ENCODE measurements at regions not wholly inside any gene's neighbourhood (a gene's known extent, or its start where the extent isn't known, plus 50 kb on each side); places are given as distances from the start of the nearest gene placed in this dataset.
"Not testable (repeated sequence)": the region's sequence is repeated elsewhere in the genome, so short reads cannot be mapped to it uniquely, and the experiment has no call there.

DNA sequence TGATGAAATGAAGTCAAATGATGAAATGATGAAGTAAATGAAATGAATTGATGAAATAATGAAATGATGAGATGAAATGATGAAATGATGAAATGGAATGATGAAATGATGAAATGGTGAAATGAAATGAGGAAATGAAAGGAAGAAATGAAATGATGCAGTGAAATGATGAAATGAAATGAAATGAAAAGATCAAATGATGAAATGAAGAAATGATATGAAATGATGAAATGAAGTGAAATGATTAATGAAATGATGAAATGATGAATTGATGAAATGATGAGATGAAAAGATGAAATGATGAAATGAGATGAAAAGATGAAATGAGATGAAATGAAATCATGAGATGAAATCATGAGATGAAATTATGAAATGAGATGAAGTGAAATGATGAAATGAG lies 139.2 kb upstream of the ERV3-1 start:
- DNase-seq (ENCODE audit: low spot score): not testable (repeated sequence)

DNA sequence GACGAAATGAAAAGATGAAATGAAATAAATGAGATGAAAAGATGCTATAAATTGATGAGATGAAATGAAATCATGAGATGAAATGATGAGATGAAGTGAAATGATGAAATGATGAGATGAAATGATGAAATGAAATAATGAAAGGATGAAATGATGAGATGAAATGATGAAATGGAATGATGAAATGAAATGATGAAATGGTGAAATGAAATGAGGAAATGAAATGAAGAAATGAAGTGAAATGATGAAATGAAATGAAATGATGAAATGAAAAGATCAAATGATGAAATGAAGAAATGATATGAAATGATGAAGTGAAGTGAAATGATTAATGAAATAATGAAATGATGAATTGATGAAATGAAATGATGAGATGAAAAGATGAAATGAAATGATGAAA lies 138.5 kb upstream of the ERV3-1 start:
- DNase-seq (ENCODE audit: low spot score): not testable (repeated sequence)

DNA sequence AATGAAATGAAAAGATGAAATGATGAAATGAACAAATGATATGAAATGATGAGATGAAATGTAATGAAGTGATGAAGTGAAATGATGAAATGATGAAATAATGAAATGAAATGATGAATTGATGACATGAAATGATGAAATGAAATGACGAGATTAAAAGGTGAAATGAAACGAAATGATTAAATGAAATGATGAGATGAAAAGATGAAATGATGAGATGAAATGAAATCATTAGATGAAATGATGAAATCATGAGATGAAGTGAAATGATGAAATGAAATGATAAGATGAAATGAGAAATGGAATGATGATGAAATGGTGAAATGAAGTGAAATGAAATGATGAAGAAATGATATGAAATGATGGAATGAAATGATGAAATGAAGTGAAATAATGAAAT lies 138.1 kb upstream of the ERV3-1 start:
- DNase-seq (ENCODE audit: low spot score): not testable (repeated sequence)

DNA sequence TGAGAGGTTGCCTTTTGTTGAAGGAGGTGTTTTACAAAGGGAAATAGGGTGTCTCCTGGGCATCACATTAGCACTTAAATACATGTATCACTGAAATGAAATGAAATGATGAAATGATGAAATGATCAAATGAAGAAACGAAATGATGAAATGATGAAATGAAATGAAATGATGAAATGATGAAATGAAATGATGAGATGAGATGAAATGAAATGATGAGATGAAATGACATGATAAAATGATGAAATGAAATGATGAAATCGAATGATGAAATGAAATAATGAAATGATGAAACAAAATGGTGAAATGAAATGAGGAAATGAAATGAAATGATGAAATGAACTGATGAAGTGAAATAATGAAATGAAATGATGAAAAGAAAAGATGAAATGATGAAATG lies 137.6 kb upstream of the ERV3-1 start:
- not testable (repeated sequence) for DNase-seq (ENCODE audit: low spot score)

DNA sequence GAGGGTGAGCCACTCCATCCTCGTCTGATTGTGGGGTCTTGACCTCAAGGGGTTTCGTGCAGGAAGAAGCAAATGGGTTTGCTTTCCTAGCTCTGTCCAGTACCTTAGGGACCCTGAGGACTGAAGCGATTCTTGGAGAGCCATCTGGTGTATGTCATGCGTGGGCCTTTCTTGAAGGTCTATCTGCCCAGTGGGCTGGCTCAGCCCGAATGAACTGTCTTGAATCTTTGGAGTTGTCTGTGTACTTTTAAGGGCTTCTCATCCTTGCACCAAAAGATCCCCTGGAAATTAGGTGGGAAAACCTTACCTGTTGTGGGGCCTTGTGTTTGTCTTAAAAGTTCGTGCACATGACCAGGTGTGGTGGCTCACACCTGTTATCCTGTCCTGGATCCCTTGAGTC lies 135.4 kb upstream of the ERV3-1 start:
- DNase-seq (ENCODE audit: low spot score): not testable (repeated sequence)

DNA sequence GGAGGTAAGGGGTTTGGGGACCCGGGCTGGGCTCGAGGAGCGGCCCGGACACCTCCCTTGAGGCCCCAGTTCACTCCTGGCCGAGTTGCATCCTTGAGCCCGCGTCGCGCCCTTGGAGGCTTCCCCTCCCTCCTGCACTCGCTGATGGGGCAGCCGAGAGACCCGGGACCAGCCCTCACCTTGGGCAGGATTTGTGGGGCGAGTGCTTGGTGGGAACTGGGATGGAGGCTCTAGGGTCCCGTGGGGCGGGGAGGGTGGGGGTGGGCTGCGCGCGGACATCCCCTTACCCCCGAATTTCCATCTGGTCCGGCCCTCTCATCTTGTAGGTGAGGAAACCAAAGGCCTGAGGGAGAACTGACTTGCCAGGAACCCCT lies 134.9 kb upstream of the ERV3-1 start:
- DNase-seq (ENCODE audit: low spot score): peak; percentile 21

DNA sequence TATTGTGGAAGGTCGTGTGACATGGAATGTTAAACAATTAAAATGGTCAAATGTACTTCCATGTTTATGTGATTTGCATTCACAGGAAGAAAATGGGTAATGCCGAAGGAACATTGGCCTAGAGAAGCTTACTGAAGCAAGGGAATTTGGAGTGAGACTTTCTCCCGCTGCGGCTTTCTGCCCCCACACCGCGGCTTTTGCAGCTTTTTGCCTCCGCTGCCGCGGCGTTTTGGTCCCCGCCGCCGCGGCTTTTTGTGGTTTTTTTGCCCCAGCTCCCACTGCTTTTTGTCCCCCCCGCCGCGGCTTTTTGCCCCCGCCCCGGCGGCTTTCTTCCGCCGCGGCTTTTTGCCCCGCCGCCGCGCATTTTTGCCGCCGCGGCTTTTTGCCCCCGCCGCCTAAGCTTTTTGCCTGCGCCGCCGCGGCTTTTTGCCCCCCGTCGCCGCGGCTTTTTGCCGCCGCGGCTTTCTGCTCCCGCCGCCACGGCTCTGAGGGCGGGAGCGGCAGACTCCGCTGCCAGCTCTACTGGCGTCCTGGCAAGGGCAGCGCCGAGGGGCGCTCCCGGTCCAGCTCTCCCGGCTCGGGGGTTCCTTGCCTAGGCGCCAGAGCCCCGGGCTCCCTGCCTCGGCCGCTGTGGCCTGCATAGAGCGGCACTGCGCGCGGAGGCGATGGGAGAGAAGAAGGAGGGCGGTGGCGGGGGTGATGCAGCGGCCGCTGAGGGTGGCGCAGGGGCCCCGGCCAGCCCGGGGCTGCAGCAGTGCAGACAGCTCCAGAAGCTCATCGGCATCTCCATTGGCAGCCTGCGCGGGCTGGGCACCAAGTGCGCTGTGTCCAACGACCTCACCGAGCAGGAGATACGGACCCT lies 134.3 kb upstream of the ERV3-1 start:
- DNase-seq (ENCODE audit: low spot score): not testable (repeated sequence)

DNA sequence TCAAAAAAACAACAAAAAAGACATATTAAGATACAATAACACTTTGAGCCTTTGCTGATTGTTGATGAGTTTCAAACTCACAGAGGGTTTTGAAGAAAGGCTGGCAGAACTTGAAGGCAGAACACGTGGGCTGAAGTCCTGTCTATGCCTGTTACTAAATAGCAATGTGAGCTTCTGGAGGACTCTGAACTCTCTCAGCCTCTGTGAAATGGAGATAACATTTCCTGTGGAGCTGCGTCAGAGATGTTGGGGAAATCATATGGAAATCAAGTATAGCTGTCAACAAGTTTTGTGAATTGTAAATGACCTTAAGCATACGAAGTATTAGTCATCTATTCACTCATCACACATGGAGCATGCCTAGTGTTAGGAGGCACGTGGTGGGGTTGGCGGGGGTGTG lies 130.4 kb upstream of the ERV3-1 start:
- not testable (repeated sequence) for DNase-seq (ENCODE audit: low spot score)

DNA sequence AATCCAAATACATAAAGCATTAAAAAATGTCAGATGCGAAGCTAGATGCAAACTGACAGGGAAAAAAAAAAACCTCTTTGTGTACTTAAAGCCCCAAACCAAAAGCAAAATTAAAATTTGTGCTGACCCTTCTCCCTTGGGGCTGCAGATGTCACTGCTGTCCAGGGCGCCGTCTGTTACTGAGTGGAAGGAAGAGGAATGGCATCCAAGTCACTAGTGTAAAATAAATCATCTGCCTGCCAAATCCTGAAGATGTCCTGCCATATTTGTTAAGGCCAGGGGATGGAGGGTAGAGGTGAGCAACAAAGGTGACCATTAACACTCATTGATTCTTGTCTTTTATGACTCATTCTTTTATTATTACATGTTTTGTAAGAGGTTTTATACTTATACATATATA lies 126.6 kb upstream of the ERV3-1 start:
- not testable (repeated sequence) for DNase-seq (ENCODE audit: low spot score)

DNA sequence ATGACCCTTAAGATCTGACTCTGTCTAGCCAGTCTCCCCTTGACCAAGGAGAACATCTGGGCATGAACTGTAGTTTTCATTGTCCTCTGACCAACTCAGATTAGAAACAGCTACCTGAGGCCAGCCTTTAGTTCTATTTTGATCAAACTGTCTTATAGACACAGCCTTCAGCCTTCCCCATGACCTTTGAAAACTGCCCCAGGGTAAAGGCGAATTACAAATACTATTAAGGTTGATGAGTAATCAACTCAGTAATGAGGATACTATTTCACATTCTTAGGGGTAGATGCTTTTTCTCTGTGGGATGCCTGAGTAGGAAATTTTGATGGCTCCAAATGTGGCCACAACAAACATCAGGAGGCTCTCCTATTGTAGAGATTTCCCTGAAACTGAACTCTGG lies 125.8 kb upstream of the ERV3-1 start:
- not testable (repeated sequence) for DNase-seq (ENCODE audit: low spot score)

DNA sequence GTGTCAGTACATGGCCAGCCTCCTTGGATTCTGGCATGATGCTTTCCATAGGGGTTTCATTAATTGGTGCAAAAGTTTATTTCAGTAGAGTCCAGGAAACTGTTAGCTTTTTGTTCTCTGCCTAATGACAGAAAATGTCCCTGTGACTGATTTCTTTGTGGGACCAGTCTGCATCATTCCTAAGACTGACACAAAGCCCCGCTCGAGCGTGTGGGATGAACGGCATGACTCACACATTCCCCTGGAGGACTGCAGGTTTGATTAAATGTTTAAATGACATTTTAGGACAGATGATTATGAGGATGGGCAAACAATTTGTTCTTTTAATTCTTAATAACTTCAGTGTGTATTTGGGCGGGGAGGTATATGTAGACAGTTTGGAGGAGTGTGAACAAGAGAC lies 120.9 kb upstream of the ERV3-1 start:
- not testable (repeated sequence) for DNase-seq (ENCODE audit: low spot score)

DNA sequence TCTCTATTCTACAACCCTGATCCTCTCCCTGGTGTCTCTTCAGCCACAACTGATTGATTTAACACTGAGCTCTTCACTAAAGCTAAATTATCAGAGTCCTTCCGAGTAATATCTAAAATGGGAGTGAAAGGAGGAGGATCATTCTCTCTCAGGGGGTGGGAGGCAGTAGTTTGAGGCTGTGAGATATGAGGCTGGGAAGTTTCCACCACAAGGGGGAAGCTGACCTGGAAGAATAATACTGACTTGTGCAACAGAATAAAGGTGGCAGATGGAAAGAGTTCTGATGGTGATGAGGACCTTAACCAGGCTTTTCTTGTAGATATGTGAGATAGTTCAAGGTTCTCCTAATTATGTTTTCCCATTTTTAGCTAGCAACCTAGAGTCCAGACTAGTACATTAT lies 118.1 kb upstream of the ERV3-1 start:
- DNase-seq (ENCODE audit: low spot score): not testable (repeated sequence)

DNA sequence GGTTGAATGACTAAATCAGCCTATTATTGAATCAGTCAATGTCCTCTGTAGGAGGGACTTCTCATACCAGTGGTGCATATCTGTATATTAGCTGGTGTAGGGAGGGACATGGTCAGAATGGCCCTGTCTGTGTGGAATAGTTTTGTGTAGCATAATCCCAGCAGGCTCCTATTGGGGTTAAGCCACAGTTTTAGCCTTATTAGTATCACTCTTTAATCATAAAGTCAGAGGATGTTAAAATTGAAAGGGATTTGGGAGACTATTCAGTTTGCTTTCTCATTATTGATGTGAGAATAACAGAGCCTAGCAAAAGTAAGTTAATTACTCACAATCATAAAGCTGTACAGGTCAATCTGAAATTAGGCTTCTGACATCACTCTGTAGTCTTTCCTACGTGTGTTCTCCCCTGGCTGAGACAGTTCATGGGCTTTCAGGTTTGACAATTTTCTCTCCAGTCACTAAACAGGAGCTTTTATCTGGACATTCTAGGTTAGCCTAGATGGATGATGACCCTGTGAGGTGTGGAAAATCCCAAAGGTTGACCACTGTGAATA lies 99.2 kb upstream of the ERV3-1 start:
- not testable (repeated sequence) for DNase-seq (ENCODE audit: low spot score)

DNA sequence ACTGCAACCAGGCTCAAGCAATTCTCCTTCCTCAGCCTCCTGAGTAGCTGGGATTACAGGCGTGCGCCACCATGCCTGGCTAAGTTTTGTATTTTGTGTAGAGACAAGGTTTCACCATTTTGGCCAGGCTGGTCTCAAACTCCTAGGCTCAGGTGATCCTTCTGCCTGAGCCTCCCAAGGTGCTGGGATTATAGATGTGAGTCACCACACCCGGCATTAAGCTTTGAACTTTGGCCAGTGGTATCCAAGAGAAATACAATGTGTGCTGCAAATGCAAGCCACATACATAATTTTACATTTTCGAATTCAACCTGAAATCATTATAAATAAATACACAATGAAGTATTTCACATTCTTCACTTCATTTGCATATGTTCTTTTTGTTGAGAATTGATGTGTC lies 94.0 kb upstream of the ERV3-1 start:
- DNase-seq (ENCODE audit: low spot score): not testable (repeated sequence)

DNA sequence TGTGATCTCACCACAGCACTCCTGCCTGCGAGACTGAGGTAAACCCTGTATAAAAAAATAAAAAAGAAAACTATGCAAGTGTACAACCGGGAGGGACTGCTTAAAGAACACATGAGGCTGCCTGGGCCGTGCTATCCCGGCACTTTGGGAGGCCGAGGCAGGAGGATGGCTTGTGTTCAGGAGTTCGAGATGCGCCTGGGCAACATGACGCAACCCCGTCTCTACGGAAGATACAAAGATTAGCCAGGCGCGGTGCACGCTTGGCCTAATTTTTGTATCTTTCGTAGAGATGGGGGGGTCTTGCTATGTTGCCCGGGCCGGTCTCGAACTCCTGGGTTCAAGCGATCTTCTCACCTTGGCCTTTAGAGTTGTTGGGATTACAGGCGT lies 75.2 kb upstream of the ERV3-1 start:
- not testable (repeated sequence) for DNase-seq (ENCODE audit: low spot score)

DNA sequence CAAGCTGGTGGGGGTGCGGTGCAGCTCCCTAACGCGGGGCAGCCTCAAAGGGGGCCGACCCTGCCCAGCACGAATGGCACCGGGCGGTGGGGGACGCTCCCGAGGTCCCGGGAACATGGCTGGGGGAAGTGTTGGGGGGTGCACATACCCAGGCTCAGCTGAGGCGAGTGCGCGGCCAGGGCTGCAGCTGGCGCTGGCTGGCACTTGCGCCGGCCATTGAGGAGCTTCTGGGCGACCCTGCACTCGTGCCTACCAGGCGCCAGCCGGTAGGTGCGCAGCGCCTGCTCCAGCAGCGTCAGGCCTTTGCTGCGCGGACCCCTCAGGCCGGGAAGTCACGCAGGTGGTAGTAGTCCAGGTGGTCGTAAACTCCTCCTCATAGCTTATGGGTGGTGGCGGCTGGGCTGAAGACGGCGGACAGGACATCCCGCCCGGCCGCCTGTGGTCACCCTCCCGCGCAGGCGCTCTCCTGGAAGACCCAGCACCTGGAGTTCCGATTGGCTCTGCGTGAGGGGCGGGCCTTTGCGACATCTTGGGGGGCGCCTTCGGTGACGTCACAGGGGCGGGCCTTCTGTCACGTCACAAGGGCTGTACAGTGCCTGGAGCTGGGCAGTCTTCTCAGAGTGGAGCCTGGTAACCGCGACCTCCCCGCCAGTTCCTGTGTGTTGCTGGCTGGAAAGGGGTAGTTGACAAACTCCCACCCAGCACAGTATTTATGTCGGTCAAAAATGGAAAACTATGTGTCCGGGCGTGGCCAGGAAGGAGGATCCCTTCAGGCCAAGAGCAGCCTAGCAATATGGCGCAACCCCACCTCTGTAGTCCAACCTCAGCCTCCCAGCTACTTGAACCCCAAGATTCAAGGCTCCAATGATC lies 74.5 kb upstream of the ERV3-1 start:
- peak; percentile 96 for DNase-seq (ENCODE audit: low spot score)

DNA sequence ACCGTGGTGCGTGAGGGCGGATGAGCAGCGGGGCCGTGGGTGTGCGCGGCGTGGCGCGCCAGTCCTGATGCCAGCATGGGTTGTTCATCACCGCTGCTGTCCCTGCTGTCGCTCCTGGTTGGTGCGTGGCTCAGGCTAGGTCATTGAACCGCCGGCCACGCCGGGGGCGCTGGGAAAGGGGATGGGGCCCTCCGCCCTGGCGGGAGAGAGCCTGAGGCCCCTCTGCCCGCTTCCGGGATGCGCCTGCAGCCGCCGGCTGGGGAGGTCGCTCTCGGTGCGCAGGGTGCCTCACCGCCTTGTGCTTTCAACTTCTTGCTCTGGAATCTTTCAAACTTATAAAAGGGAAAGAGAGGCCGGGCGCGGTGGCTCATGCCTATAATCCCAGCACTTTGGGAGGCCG lies 68.5 kb upstream of the ERV3-1 start:
- not testable (repeated sequence) for DNase-seq (ENCODE audit: low spot score)

DNA sequence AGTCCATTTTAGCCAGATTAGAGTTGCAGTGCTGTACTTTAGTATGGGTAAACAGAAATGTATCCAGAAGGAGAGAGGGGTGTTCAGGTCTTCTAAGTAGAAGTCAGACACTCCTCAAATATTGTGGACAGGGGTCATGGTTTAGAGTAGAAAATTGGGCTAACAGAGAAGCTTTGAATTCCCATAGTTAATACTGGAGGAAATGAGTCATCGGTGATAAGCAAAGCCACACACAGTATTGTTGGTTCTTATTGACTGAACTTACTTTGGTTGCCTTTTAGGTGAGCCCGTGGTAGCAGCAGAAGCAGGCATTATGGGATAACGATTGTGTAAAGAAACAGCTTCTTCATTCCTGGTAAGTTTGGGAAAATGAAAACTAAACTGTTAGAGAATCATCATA lies 66.7 kb upstream of the ERV3-1 start:
- DNase-seq (ENCODE audit: low spot score): not testable (repeated sequence)

DNA sequence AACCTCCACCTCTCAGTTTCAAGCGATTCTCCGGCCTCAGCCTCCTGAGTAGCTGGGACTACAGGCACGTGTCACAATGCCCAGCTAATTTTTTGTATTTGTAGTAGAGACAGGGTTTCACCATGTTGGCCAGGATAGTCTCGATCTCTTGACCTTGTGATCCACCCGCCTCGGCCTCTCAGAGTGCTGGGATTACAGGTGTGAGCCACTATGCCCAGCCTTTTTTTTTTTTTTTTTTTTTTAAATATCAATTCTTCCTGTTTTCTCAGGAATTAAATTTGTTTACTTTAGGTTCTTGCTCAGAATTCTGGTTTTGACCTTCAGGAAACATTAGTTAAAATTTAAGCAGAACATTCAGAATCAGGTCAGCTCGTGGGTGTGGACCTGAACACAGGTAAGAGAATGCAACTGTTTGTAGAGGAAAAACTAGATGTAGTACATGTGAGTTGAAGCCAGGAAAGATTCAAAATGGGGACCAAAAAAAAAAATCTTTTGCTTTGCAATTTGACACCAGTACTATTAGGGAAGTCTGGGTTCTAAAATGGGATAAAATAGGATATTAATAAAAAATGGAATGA lies 65.5 kb upstream of the ERV3-1 start:
- DNase-seq (ENCODE audit: low spot score): not testable (repeated sequence)

DNA sequence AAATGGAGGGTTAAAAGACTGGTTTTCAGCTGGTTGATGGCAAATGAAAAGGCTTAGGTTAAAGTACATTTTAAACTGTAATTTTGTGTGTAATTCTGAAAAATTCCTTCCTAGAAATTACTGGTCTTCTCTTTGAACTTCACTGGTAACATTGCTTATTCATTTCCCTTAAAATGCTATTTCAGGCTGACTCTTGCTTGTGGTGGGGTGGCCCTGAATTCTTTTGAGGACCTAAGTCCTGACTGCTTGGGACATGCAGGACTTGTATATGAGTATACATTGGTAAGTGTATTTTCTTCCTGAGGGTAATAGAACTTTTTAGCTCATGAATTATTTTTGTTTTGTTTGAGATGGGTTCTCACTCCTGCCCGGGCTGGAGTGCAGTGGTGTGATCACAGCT lies 63.0 kb upstream of the ERV3-1 start:
- not testable (repeated sequence) for DNase-seq (ENCODE audit: low spot score)

DNA sequence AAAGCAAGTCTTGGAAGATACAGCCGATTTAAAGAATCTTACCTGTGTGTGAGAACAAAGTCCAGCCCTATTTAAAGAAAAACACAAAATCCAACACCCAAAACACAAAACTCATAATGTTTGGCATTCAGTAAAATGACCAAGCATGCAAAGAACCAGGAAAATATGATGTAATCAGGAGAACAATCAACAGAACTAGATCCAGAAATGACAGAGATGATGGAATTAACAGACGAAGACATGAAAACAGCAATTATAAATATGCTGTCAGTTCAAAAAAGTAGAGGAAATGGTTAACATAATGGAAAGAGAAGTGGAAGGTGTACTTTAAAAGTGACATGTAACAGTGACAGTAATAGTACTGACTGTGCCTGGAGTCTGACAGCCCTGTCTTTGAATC lies 56.1 kb upstream of the ERV3-1 start:
- DNase-seq (ENCODE audit: low spot score): not testable (repeated sequence)

DNA sequence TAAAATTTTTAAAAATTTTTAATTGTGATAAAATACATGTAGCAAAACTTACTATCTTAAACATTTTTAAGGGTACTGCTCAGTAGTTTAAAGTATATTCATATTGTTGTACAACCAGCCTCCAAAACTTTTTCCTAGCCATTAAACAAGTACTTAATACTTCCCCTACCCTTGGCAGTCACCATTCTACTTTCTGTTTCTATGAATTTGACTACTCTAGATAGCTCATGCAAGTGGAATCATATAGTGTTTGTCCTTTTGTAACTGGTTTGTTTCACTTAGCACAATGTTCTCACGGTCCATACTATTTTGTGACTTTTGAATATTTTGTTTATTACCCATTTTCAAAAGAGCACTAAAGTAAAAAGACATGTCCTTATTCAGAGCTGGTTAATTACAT lies 52.8 kb upstream of the ERV3-1 start:
- not testable (repeated sequence) for DNase-seq (ENCODE audit: low spot score)
